IMR-90 (cell line): ENCODE measurements at regions not wholly inside any gene's neighbourhood (a gene's known extent, or its start where the extent isn't known, plus 50 kb on each side); places are given as distances from the start of the nearest gene placed in this dataset.

Source experiments
- CEBPB ChIP-seq: IDR thresholded peaks from 2 replicates; pipeline ENCODE4 v1.6.1; 2012; ENCODE audit warnings: low read depth, low read length, improper control_type of control experiment
- CHD1 ChIP-seq: IDR thresholded peaks from 2 replicates; pipeline ENCODE4 v1.6.1; 2012; ENCODE audit warnings: low read depth, low read length, improper control_type of control experiment
- CTCF ChIP-seq: conservative IDR thresholded peaks from 2 replicates; pipeline ENCODE4 v1.5.1; 2012; ENCODE audit warnings: mild to moderate bottlenecking, low read depth, low read length, improper control_type of control experiment
- FOS ChIP-seq: fragments of 150-350 bp; IDR thresholded peaks from 2 replicates; pipeline ENCODE4 v1.6.1; 2016; ENCODE audit warnings: low read depth, low read length
- MAFK ChIP-seq: IDR thresholded peaks from 2 replicates; pipeline ENCODE4 v1.6.1; 2012; ENCODE audit warnings: low read depth, low read length, improper control_type of control experiment
- MAZ ChIP-seq: IDR thresholded peaks from 2 replicates; pipeline ENCODE4 v1.6.1; 2012; ENCODE audit warnings: low read depth, mild to moderate bottlenecking, low read length, improper control_type of control experiment, moderate library complexity, borderline replicate concordance
- MXI1 ChIP-seq: IDR thresholded peaks from 2 replicates; pipeline ENCODE4 v1.6.1; 2012; ENCODE audit warnings: low read depth, mild to moderate bottlenecking, low read length, moderate library complexity, borderline replicate concordance
- POLR2A ChIP-seq: IDR thresholded peaks from 2 replicates; pipeline ENCODE4 v1.6.1; 2012; ENCODE audit warnings: mild to moderate bottlenecking, low read depth, low read length
- RAD21 ChIP-seq: IDR thresholded peaks from 2 replicates; pipeline ENCODE4 v1.6.1; 2012; ENCODE audit warnings: low read length, improper control_type of control experiment
- RFX5 ChIP-seq: IDR thresholded peaks from 2 replicates; pipeline ENCODE4 v1.8.0; 2012; ENCODE audit warnings: low read depth, mild to moderate bottlenecking, low read length, moderate library complexity
- USF2 ChIP-seq: fragments of 150-350 bp; IDR thresholded peaks from 2 replicates; pipeline ENCODE4 v1.6.1; 2017; ENCODE audit warnings: mild to moderate bottlenecking, antibody characterized with exemption, low read length, low read depth

GRCh38 chr6:28597217-28597835 is 71.6 kb downstream of the GPX5 start:
- no peak for TF ChIP-seq POLR2A
- TF ChIP-seq MAZ: no peak
- TF ChIP-seq MXI1: no peak
- peak; percentile 48; the same call in 1 of the 2 replicates for TF ChIP-seq FOS
- no peak for TF ChIP-seq CEBPB
- no peak for TF ChIP-seq CTCF
- TF ChIP-seq USF2: peak; percentile 46; the same call in 1 of the 2 replicates
- no peak for TF ChIP-seq RFX5
- TF ChIP-seq CHD1: no peak
- no peak for TF ChIP-seq RAD21
- TF ChIP-seq MAFK: no peak
